ENCODE measurements at regions not wholly inside any gene's neighbourhood (a gene's known extent, or its start where the extent isn't known, plus 50 kb on each side); places are given as distances from the start of the nearest gene placed in this dataset.

- no peak for TF ChIP-seq CTCF (IDR thresholded peaks at IDR 0.05)
- TF ChIP-seq POLR2A (IDR thresholded peaks at IDR 0.05), result no peak
These were observed 568.4 kb downstream of the TNS1 start for GRCh38 chr2:217434180-217434975.

All from testis (tissue), 2 donors.